ENCODE measurements at regions not wholly inside any gene's neighbourhood (a gene's known extent, or its start where the extent isn't known, plus 50 kb on each side); places are given as distances from the start of the nearest gene placed in this dataset.

GRCh38 chr2:241980193-241980592 lies 110.7 kb downstream of the RTP5 start:
- Mint-ChIP-seq H3K9me3 (no peaks in the 10 kb centered on the region), H3K27me3 (ENCODE audit: low read depth) (peaks cover 7% of the 10 kb centered on the region), H3K36me3 (ENCODE audit: low read depth) (peaks cover 14% of the 10 kb centered on the region), H3K4me3 (no peak overlapping the region), H3K4me1 (peaks cover 17% of the 10 kb centered on the region), H3K27ac (no peak overlapping the region)
- no peak for TF ChIP-seq CTCF (IDR thresholded peaks at IDR 0.05; ENCODE audit: unreplicated experiment in 3 of 3)

- Mint-ChIP-seq H3K4me1 (peaks cover 23% of the 10 kb centered on the region), H3K4me3 (no peak overlapping the region), H3K36me3 (ENCODE audit: low read depth) (peaks cover 14% of the 10 kb centered on the region), H3K27me3 (ENCODE audit: low read depth) (peaks cover 7% of the 10 kb centered on the region), H3K27ac (no peak overlapping the region), H3K9me3 (no peaks in the 10 kb centered on the region)
- TF ChIP-seq CTCF (IDR thresholded peaks at IDR 0.05; ENCODE audit: unreplicated experiment in 3 of 3), result no peak
Measured at GRCh38 chr2:241981076-241981700, 111.7 kb downstream of the RTP5 start.

GRCh38 chr2:241982706-241983570 lies 113.4 kb downstream of the RTP5 start:
- peaks cover 7% of the 10 kb centered on the region for H3K27me3 Mint-ChIP-seq (ENCODE audit: low read depth)

GRCh38 chr2:241983571-241984270 lies 114.2 kb downstream of the RTP5 start:
- TF ChIP-seq CTCF (IDR thresholded peaks at IDR 0.05; ENCODE audit: unreplicated experiment in 3 of 3), result no peak
- H3K27ac Mint-ChIP-seq, result no peak overlapping the region
- H3K4me1 Mint-ChIP-seq, result peaks cover 23% of the 10 kb centered on the region
- peaks cover 4% of the 10 kb centered on the region for H3K9me3 Mint-ChIP-seq
- H3K27me3 Mint-ChIP-seq (ENCODE audit: low read depth), result peaks cover 7% of the 10 kb centered on the region
- H3K36me3 Mint-ChIP-seq (ENCODE audit: low read depth), result peaks cover under 1% of the 10 kb centered on the region
- H3K4me3 Mint-ChIP-seq, result no peak overlapping the region

More at GRCh38 chr2:241982706-241983570, 113.4 kb downstream of the RTP5 start:
- Mint-ChIP-seq H3K4me3 (no peak overlapping the region), H3K4me1 (peaks cover 23% of the 10 kb centered on the region), H3K27ac (no peak overlapping the region), H3K36me3 (ENCODE audit: low read depth) (peaks cover 8% of the 10 kb centered on the region), H3K9me3 (peaks cover 4% of the 10 kb centered on the region)
- no peak for TF ChIP-seq CTCF (IDR thresholded peaks at IDR 0.05; ENCODE audit: unreplicated experiment in 3 of 3)

GRCh38 chr2:241984271-241984655 lies 114.7 kb downstream of the RTP5 start:
- peaks cover 4% of the 10 kb centered on the region for H3K9me3 Mint-ChIP-seq
- no peaks in the 10 kb centered on the region for H3K36me3 Mint-ChIP-seq (ENCODE audit: low read depth)
- no peak overlapping the region for H3K4me3 Mint-ChIP-seq
- peaks cover 7% of the 10 kb centered on the region for H3K27me3 Mint-ChIP-seq (ENCODE audit: low read depth)
- no peak overlapping the region for H3K27ac Mint-ChIP-seq
- peaks cover 23% of the 10 kb centered on the region for H3K4me1 Mint-ChIP-seq
- no peak for TF ChIP-seq CTCF (IDR thresholded peaks at IDR 0.05; ENCODE audit: unreplicated experiment in 3 of 3)
